ENCODE measurements at regions not wholly inside any gene's neighbourhood (a gene's known extent, or its start where the extent isn't known, plus 50 kb on each side); places are given as distances from the start of the nearest gene placed in this dataset.

DNA sequence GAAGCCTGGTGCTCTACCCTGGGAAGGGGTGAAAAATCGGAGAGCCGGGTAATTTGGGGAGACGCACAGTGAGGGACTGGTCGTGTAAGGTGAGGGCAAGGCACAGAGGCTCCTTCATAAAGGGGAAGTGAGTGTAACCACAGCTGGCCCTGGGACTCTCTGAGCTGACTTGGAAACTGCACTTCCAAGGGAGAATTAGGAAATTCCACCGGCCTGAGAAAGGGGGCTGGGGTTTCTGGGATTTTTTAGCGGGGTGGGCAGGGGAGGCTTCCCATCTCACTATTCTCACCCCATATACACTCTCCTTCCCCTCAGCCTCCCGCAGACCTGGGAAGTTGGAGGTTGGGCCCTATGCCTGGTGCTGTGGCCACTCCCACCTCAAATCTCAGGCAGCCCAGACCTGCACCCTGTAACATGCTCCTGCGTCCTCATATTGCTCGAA is 88.3 kb upstream of the IPO9 start:
- TF ChIP-seq, protein P1, sequence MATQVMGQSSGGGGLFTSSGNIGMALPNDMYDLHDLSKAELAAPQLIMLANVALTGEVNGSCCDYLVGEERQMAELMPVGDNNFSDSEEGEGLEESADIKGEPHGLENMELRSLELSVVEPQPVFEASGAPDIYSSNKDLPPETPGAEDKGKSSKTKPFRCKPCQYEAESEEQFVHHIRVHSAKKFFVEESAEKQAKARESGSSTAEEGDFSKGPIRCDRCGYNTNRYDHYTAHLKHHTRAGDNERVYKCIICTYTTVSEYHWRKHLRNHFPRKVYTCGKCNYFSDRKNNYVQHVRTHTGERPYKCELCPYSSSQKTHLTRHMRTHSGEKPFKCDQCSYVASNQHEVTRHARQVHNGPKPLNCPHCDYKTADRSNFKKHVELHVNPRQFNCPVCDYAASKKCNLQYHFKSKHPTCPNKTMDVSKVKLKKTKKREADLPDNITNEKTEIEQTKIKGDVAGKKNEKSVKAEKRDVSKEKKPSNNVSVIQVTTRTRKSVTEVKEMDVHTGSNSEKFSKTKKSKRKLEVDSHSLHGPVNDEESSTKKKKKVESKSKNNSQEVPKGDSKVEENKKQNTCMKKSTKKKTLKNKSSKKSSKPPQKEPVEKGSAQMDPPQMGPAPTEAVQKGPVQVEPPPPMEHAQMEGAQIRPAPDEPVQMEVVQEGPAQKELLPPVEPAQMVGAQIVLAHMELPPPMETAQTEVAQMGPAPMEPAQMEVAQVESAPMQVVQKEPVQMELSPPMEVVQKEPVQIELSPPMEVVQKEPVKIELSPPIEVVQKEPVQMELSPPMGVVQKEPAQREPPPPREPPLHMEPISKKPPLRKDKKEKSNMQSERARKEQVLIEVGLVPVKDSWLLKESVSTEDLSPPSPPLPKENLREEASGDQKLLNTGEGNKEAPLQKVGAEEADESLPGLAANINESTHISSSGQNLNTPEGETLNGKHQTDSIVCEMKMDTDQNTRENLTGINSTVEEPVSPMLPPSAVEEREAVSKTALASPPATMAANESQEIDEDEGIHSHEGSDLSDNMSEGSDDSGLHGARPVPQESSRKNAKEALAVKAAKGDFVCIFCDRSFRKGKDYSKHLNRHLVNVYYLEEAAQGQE (IDR thresholded peaks at IDR 0.05; ENCODE audit: low read depth, low read length): no peak
- TF ChIP-seq, protein P2, sequence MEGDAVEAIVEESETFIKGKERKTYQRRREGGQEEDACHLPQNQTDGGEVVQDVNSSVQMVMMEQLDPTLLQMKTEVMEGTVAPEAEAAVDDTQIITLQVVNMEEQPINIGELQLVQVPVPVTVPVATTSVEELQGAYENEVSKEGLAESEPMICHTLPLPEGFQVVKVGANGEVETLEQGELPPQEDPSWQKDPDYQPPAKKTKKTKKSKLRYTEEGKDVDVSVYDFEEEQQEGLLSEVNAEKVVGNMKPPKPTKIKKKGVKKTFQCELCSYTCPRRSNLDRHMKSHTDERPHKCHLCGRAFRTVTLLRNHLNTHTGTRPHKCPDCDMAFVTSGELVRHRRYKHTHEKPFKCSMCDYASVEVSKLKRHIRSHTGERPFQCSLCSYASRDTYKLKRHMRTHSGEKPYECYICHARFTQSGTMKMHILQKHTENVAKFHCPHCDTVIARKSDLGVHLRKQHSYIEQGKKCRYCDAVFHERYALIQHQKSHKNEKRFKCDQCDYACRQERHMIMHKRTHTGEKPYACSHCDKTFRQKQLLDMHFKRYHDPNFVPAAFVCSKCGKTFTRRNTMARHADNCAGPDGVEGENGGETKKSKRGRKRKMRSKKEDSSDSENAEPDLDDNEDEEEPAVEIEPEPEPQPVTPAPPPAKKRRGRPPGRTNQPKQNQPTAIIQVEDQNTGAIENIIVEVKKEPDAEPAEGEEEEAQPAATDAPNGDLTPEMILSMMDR (IDR thresholded peaks at IDR 0.05): no peak
